GM23338 (cell line): ENCODE measurements at regions not wholly inside any gene's neighbourhood (a gene's known extent, or its start where the extent isn't known, plus 50 kb on each side); places are given as distances from the start of the nearest gene placed in this dataset.

Source experiments
- ATAC-seq: fragments of 200-7000 bp; cut with Tn5 transposase; 3 replicates; pipeline ENCODE4 v1.9.1; 2020
- DNase-seq: peaks from one replicate; pipeline ENCODE4 v3.0.0-alpha.2; 2015; ENCODE audit warnings: low spot score
- H2AFZ ChIP-seq: fragments of 200-600 bp; sonication (generic); 2 replicates; pipeline ENCODE4 v1.8.0; 2016; ENCODE audit warnings: antibody characterized with exemption, mild to moderate bottlenecking, moderate library complexity
- H3F3A ChIP-seq: fragments of 200-600 bp; sonication (generic); replicated peaks from 2 replicates; pipeline ENCODE4 v1.8.0; 2017; ENCODE audit warnings: antibody characterized with exemption, mixed run types, low read depth
- H3K27ac ChIP-seq: fragments of 200-600 bp; sonication (generic); 2 replicates; pipeline ENCODE4 v1.6.1; 2016; ENCODE audit warnings: low read depth
- H3K27me3 ChIP-seq: fragments of 200-600 bp; sonication (generic); 2 replicates; pipeline ENCODE4 v1.8.0; 2016; ENCODE audit warnings: mild to moderate bottlenecking, mixed run types, moderate library complexity; ENCODE audit not compliant: insufficient read depth
- H3K36me3 ChIP-seq: fragments of 200-600 bp; sonication (generic); 2 replicates; pipeline ENCODE4 v1.8.0; 2016; ENCODE audit warnings: mild to moderate bottlenecking; ENCODE audit not compliant: insufficient read depth
- H3K4me1 ChIP-seq: fragments of 200-600 bp; sonication (generic); 2 replicates; pipeline ENCODE4 v1.8.0; 2016; ENCODE audit warnings: mild to moderate bottlenecking, moderate library complexity; ENCODE audit not compliant: insufficient read depth
- H3K4me2 ChIP-seq: fragments of 200-600 bp; sonication (generic); 2 replicates; pipeline ENCODE4 v1.7.1; 2017; ENCODE audit warnings: mixed run types
- H3K4me3 ChIP-seq: fragments of 200-600 bp; sonication (generic); 2 replicates; pipeline ENCODE4 v1.6.1; 2016; ENCODE audit warnings: mixed run types
- H3K79me2 ChIP-seq: fragments of 200-600 bp; sonication (generic); replicated peaks from 2 replicates; pipeline ENCODE4 v1.8.0; 2017; ENCODE audit warnings: mild to moderate bottlenecking; ENCODE audit not compliant: insufficient read depth
- H3K9me2 ChIP-seq: fragments of 200-600 bp; sonication (generic); 2 replicates; pipeline ENCODE4 v1.8.0; 2017; ENCODE audit not compliant: insufficient read depth
- H4K20me1 ChIP-seq: fragments of 200-600 bp; sonication (generic); replicated peaks from 2 replicates; pipeline ENCODE4 v1.8.0; 2017; ENCODE audit warnings: mild to moderate bottlenecking; ENCODE audit not compliant: insufficient read depth
- H3K27ac Mint-ChIP-seq: 2 replicates; pipeline ENCODE4 v1.8.0; 2020; ENCODE audit warnings: inconsistent platforms, mild to moderate bottlenecking, moderate library complexity, mixed read lengths
- H3K27me3 Mint-ChIP-seq: 3 replicates; pipeline ENCODE4 v1.8.0; 2022; ENCODE audit warnings: low read depth, mild to moderate bottlenecking, moderate library complexity, mixed read lengths, inconsistent platforms; ENCODE audit not compliant: insufficient read depth, poor library complexity
- H3K36me3 Mint-ChIP-seq: 3 replicates; pipeline ENCODE4 v1.8.0; 2021; ENCODE audit warnings: low read depth, mild to moderate bottlenecking, inconsistent platforms, moderate library complexity, mixed read lengths
- H3K4me1 Mint-ChIP-seq: 3 replicates; pipeline ENCODE4 v1.8.0; 2020; ENCODE audit warnings: mild to moderate bottlenecking, inconsistent platforms, mixed read lengths
- H3K4me3 Mint-ChIP-seq: 3 replicates; pipeline ENCODE4 v1.8.0; 2021; ENCODE audit warnings: moderate library complexity, mild to moderate bottlenecking, inconsistent platforms, mixed read lengths
- H3K9me3 Mint-ChIP-seq: 3 replicates; pipeline ENCODE4 v1.8.0; 2020; ENCODE audit warnings: moderate library complexity, mild to moderate bottlenecking, inconsistent platforms, mixed read lengths
- CREB1 ChIP-seq: fragments of 250-450 bp; sonication (Bioruptor Pico); IDR thresholded peaks from 2 replicates; pipeline ENCODE4 v1.5.0; 2020; ENCODE audit warnings: low read depth, mild to moderate bottlenecking, moderate library complexity
- CTCF ChIP-seq, 2 experiments: fragments of 200-600 bp in 1 of 2; sonication (generic) in 1 of 2; conservative IDR thresholded peaks; 2 replicates each; pipeline versions ENCODE4 v1.5.1 to v1.6.1; 2016 to 2017; ENCODE audit warnings: antibody characterized with exemption in 2 of 2, low read depth in 2 of 2, mild to moderate bottlenecking in 2 of 2, moderate library complexity in 1 of 2
- ETS1 ChIP-seq: IDR thresholded peaks from 2 replicates; pipeline ENCODE4 v1.6.1; 2016; ENCODE audit warnings: antibody characterized with exemption
- EZH2 ChIP-seq: fragments of 200-600 bp; sonication (generic); IDR thresholded peaks from one replicate; pipeline ENCODE4 v1.8.0; 2017; ENCODE audit warnings: antibody characterized with exemption, mild to moderate bottlenecking, low read depth; ENCODE audit not compliant: unreplicated experiment
- EZH2phosphoT487 ChIP-seq: fragments of 200-600 bp; sonication (generic); IDR thresholded peaks from one replicate; pipeline ENCODE4 v1.8.1; 2018; ENCODE audit warnings: antibody characterized with exemption; ENCODE audit not compliant: unreplicated experiment
- JUNB ChIP-seq: IDR thresholded peaks from one replicate; pipeline ENCODE4 v1.6.1; 2016; ENCODE audit warnings: antibody characterized with exemption; ENCODE audit not compliant: unreplicated experiment
- NANOG ChIP-seq: IDR thresholded peaks from 2 replicates; pipeline ENCODE4 v1.6.1; 2016; ENCODE audit warnings: antibody characterized with exemption, borderline replicate concordance
- POLR2AphosphoS5 ChIP-seq: IDR thresholded peaks from 2 replicates; pipeline ENCODE4 v1.6.1; 2016; ENCODE audit warnings: antibody characterized with exemption, low read depth
- STAT1 ChIP-seq: IDR thresholded peaks from one replicate; pipeline ENCODE4 v1.6.1; 2016; ENCODE audit warnings: antibody characterized with exemption; ENCODE audit not compliant: unreplicated experiment
- ZNF114 ChIP-seq: fragments of 250-450 bp; sonication (Bioruptor Pico); IDR thresholded peaks from 2 replicates; pipeline ENCODE4 v1.5.0; 2020; ENCODE audit warnings: mild to moderate bottlenecking, moderate library complexity
- ZNF331 ChIP-seq: fragments of 250-450 bp; sonication (Bioruptor Pico); IDR thresholded peaks from 2 replicates; pipeline ENCODE4 v1.5.0; 2020; ENCODE audit warnings: low read depth, mild to moderate bottlenecking, moderate library complexity
- TF ChIP-seq, protein P1 (sequence below): IDR thresholded peaks from one replicate; pipeline ENCODE4 v1.6.1; 2018; ENCODE audit warnings: antibody characterized with exemption; ENCODE audit not compliant: unreplicated experiment
- TF ChIP-seq, protein P2 (sequence below): fragments of 250-450 bp; sonication (Bioruptor Pico); IDR thresholded peaks from 2 replicates; pipeline ENCODE4 v1.5.0; 2020; ENCODE audit warnings: mild to moderate bottlenecking, moderate library complexity

- Histone ChIP-seq H3K4me1 (peaks cover 62% of the 10 kb centered on the region), H3K4me2 (peak overlapping the region; percentile 84), H3K4me3 (peak overlapping the region; percentile 48), H3K36me3 (no peaks in the 10 kb centered on the region), H2AFZ (peak overlapping the region; percentile 98), H4K20me1 (no peaks in the 10 kb centered on the region), H3F3A (no peaks in the 10 kb centered on the region), H3K27me3 (no peaks in the 10 kb centered on the region), H3K27ac (no peak overlapping the region), H3K9me2 (no peaks in the 10 kb centered on the region), H3K79me2 (no peaks in the 10 kb centered on the region)
- Mint-ChIP-seq H3K27ac (no peak overlapping the region; the same call in 1 of the 2 replicates), H3K4me3 (peak overlapping the region; percentile 28), H3K36me3 (no peaks in the 10 kb centered on the region), H3K9me3 (no peaks in the 10 kb centered on the region), H3K4me1 (peaks cover 44% of the 10 kb centered on the region), H3K27me3 (peaks cover 11% of the 10 kb centered on the region)
- no peak for TF ChIP-seq NANOG
- no peak for TF ChIP-seq CTCF (conservative IDR thresholded peaks at IDR 0.05; ENCODE audit: low read depth in 2 of 2)
- no peak for TF ChIP-seq JUNB
- no peak for TF ChIP-seq EZH2phosphoT487
- TF ChIP-seq ZNF331 = no peak
- no peak for TF ChIP-seq EZH2
- TF ChIP-seq, protein P1, sequence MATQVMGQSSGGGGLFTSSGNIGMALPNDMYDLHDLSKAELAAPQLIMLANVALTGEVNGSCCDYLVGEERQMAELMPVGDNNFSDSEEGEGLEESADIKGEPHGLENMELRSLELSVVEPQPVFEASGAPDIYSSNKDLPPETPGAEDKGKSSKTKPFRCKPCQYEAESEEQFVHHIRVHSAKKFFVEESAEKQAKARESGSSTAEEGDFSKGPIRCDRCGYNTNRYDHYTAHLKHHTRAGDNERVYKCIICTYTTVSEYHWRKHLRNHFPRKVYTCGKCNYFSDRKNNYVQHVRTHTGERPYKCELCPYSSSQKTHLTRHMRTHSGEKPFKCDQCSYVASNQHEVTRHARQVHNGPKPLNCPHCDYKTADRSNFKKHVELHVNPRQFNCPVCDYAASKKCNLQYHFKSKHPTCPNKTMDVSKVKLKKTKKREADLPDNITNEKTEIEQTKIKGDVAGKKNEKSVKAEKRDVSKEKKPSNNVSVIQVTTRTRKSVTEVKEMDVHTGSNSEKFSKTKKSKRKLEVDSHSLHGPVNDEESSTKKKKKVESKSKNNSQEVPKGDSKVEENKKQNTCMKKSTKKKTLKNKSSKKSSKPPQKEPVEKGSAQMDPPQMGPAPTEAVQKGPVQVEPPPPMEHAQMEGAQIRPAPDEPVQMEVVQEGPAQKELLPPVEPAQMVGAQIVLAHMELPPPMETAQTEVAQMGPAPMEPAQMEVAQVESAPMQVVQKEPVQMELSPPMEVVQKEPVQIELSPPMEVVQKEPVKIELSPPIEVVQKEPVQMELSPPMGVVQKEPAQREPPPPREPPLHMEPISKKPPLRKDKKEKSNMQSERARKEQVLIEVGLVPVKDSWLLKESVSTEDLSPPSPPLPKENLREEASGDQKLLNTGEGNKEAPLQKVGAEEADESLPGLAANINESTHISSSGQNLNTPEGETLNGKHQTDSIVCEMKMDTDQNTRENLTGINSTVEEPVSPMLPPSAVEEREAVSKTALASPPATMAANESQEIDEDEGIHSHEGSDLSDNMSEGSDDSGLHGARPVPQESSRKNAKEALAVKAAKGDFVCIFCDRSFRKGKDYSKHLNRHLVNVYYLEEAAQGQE = no peak
- no peak for TF ChIP-seq ZNF114 (CRISPR knock-in tag)
- TF ChIP-seq STAT1 = no peak
- no peak for TF ChIP-seq ETS1
- TF ChIP-seq CREB1 = no peak
- TF ChIP-seq POLR2AphosphoS5 = no peak
- TF ChIP-seq, protein P2, sequence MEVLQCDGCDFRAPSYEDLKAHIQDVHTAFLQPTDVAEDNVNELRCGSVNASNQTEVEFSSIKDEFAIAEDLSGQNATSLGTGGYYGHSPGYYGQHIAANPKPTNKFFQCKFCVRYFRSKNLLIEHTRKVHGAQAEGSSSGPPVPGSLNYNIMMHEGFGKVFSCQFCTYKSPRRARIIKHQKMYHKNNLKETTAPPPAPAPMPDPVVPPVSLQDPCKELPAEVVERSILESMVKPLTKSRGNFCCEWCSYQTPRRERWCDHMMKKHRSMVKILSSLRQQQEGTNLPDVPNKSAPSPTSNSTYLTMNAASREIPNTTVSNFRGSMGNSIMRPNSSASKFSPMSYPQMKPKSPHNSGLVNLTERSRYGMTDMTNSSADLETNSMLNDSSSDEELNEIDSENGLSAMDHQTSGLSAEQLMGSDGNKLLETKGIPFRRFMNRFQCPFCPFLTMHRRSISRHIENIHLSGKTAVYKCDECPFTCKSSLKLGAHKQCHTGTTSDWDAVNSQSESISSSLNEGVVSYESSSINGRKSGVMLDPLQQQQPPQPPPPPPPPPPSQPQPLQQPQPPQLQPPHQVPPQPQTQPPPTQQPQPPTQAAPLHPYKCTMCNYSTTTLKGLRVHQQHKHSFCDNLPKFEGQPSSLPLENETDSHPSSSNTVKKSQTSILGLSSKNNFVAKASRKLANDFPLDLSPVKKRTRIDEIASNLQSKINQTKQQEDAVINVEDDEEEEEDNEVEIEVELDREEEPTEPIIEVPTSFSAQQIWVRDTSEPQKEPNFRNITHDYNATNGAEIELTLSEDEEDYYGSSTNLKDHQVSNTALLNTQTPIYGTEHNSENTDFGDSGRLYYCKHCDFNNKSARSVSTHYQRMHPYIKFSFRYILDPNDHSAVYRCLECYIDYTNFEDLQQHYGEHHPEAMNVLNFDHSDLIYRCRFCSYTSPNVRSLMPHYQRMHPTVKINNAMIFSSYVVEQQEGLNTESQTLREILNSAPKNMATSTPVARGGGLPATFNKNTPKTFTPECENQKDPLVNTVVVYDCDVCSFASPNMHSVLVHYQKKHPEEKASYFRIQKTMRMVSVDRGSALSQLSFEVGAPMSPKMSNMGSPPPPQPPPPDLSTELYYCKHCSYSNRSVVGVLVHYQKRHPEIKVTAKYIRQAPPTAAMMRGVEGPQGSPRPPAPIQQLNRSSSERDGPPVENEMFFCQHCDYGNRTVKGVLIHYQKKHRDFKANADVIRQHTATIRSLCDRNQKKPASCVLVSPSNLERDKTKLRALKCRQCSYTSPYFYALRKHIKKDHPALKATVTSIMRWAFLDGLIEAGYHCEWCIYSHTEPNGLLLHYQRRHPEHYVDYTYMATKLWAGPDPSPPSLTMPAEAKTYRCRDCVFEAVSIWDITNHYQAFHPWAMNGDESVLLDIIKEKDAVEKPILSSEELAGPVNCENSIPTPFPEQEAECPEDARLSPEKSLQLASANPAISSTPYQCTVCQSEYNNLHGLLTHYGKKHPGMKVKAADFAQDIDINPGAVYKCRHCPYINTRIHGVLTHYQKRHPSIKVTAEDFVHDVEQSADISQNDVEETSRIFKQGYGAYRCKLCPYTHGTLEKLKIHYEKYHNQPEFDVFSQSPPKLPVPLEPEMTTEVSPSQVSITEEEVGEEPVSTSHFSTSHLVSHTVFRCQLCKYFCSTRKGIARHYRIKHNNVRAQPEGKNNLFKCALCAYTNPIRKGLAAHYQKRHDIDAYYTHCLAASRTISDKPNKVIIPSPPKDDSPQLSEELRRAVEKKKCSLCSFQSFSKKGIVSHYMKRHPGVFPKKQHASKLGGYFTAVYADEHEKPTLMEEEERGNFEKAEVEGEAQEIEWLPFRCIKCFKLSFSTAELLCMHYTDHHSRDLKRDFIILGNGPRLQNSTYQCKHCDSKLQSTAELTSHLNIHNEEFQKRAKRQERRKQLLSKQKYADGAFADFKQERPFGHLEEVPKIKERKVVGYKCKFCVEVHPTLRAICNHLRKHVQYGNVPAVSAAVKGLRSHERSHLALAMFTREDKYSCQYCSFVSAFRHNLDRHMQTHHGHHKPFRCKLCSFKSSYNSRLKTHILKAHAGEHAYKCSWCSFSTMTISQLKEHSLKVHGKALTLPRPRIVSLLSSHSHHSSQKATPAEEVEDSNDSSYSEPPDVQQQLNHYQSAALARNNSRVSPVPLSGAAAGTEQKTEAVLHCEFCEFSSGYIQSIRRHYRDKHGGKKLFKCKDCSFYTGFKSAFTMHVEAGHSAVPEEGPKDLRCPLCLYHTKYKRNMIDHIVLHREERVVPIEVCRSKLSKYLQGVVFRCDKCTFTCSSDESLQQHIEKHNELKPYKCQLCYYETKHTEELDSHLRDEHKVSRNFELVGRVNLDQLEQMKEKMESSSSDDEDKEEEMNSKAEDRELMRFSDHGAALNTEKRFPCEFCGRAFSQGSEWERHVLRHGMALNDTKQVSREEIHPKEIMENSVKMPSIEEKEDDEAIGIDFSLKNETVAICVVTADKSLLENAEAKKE (CRISPR knock-in tag) = no peak
- ATAC-seq (peak; percentile 22), DNase-seq (no peak)
Observed at GRCh38 chr5:61731946-61732314, 399.9 kb downstream of the ZSWIM6 start.
